ENCODE measurements at regions not wholly inside any gene's neighbourhood (a gene's known extent, or its start where the extent isn't known, plus 50 kb on each side); places are given as distances from the start of the nearest gene placed in this dataset.

DNA sequence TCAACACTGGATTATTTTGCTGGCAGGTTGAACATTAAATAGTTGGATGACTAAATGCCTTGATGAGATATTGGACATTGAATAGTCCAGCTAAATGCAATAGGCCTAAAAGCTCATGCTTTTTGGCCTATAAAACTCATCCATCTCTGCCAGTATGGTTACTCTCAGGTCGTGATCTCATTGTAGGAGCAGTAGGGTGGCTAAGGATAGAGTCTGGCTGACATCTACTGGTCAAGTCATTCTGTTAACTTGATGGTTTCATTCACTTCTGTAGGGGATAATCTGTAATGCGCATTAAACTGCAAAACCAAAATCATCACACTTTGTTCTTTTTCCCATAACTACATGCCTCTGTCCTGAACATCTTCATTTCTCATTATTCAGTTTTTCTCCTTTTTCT, 227.0 kb downstream of the DKK2 start:
- no peak for TF ChIP-seq TCF12 (IDR thresholded peaks at IDR 0.05; ENCODE audit: low read depth)
- no peak for TF ChIP-seq TEAD4 (IDR thresholded peaks at IDR 0.05)
- TF ChIP-seq RAD21 (IDR thresholded peaks at IDR 0.05; ENCODE audit: low read depth), result peak; percentile 73

DNA sequence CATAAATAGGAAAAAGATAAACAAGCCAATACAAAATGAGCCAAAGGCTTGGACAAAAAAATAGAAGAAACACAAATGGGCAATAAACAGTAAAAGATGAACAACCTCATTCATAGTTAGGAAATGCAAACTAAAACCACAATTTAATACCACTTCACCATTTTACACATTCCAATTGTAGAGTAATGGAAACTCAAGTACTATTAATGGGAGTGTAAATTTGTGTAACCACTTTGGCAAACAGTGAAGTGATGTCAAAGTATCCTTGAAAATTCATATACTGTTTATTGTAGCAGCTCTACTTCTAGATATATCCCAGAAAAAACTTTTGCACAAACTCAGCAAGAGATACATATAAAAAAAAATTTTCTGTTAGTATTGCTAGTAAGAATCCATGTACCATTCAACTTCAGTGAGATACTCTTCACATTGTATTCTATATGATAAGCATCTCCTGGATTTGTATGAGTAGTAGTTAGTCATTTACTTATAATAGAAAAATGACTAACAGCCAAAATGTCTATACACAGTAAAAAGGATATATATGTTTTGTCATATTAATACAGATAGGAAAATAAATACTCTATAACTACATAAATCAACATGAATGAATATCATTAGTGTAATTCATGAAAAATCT, 229.8 kb downstream of the DKK2 start:
- TF ChIP-seq FOXM1 (IDR thresholded peaks at IDR 0.05; ENCODE audit: borderline replicate concordance, low read depth) (no peak), CREB1 (IDR thresholded peaks at IDR 0.05; ENCODE audit: low read depth) (no peak), TCF12 (IDR thresholded peaks at IDR 0.05; ENCODE audit: low read depth) (no peak), TEAD4 (IDR thresholded peaks at IDR 0.05) (no peak)
- TF ChIP-seq, protein P1, sequence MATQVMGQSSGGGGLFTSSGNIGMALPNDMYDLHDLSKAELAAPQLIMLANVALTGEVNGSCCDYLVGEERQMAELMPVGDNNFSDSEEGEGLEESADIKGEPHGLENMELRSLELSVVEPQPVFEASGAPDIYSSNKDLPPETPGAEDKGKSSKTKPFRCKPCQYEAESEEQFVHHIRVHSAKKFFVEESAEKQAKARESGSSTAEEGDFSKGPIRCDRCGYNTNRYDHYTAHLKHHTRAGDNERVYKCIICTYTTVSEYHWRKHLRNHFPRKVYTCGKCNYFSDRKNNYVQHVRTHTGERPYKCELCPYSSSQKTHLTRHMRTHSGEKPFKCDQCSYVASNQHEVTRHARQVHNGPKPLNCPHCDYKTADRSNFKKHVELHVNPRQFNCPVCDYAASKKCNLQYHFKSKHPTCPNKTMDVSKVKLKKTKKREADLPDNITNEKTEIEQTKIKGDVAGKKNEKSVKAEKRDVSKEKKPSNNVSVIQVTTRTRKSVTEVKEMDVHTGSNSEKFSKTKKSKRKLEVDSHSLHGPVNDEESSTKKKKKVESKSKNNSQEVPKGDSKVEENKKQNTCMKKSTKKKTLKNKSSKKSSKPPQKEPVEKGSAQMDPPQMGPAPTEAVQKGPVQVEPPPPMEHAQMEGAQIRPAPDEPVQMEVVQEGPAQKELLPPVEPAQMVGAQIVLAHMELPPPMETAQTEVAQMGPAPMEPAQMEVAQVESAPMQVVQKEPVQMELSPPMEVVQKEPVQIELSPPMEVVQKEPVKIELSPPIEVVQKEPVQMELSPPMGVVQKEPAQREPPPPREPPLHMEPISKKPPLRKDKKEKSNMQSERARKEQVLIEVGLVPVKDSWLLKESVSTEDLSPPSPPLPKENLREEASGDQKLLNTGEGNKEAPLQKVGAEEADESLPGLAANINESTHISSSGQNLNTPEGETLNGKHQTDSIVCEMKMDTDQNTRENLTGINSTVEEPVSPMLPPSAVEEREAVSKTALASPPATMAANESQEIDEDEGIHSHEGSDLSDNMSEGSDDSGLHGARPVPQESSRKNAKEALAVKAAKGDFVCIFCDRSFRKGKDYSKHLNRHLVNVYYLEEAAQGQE (IDR thresholded peaks at IDR 0.05; ENCODE audit: low read depth), result no peak

DNA sequence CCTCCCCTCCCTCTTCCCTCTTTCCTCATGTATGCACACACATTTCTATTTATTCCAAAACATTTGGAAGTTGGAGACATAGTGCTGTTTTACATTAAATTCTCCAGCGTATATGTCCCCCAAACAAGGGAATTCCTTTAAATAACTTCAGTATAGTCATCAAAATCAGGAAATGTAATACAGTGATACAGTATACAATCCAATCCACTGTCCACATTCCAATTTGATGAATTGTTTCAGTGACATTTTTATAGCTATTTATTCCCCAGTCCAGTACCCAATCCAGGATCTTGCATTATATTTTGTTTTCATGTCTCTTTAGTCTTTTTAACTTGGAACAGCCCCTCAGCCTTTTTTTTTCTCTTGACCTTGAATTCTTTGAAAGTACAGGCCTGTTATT, 233.0 kb downstream of the DKK2 start:
- TF ChIP-seq YY1 (IDR thresholded peaks at IDR 0.05; ENCODE audit: low read depth) (no peak), RAD21 (IDR thresholded peaks at IDR 0.05; ENCODE audit: low read depth) (no peak), EP300 (IDR thresholded peaks at IDR 0.05; ENCODE audit: borderline replicate concordance) (no peak), ZBTB7A (IDR thresholded peaks at IDR 0.05; ENCODE audit: low read depth) (no peak), TCF12 (IDR thresholded peaks at IDR 0.05; ENCODE audit: low read depth) (no peak), CREB1 (IDR thresholded peaks at IDR 0.05; ENCODE audit: low read depth) (no peak), TEAD4 (IDR thresholded peaks at IDR 0.05) (no peak), FOXM1 (IDR thresholded peaks at IDR 0.05; ENCODE audit: borderline replicate concordance, low read depth) (no peak), NFIC (IDR thresholded peaks at IDR 0.05) (no peak), TAF1 (IDR thresholded peaks at IDR 0.05; ENCODE audit: low read depth) (no peak), EGR1 (IDR thresholded peaks at IDR 0.05) (no peak), CEBPB (IDR thresholded peaks at IDR 0.05) (no peak)
- TF ChIP-seq, protein P1 (IDR thresholded peaks at IDR 0.05; ENCODE audit: low read depth), result no peak
- TF ChIP-seq, protein P2, sequence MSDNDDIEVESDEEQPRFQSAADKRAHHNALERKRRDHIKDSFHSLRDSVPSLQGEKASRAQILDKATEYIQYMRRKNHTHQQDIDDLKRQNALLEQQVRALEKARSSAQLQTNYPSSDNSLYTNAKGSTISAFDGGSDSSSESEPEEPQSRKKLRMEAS (IDR thresholded peaks at IDR 0.05), result no peak
- TF ChIP-seq, protein P3, sequence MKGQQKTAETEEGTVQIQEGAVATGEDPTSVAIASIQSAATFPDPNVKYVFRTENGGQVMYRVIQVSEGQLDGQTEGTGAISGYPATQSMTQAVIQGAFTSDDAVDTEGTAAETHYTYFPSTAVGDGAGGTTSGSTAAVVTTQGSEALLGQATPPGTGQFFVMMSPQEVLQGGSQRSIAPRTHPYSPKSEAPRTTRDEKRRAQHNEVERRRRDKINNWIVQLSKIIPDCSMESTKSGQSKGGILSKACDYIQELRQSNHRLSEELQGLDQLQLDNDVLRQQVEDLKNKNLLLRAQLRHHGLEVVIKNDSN (IDR thresholded peaks at IDR 0.05), result no peak

DNA sequence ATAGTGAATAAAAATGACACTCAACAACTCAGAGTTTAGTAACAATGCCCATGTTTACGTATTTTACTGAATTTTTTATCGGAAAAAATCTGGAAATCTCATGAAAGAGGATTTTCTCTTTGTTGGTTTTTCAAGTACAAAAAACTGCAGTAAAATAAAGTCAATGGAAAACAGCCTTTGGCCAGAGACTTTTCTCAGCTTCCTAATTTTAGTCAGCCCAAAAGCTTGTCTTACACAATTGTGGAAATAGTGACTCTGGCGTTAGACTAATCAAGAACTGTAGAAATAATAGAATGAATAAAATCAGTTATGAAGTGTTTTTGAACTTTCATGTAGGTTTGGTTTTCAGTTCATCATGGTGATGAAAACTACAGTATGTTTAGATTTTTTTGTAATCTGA, 234.7 kb downstream of the DKK2 start:
- TF ChIP-seq YY1 (IDR thresholded peaks at IDR 0.05; ENCODE audit: low read depth) (no peak), EP300 (IDR thresholded peaks at IDR 0.05; ENCODE audit: borderline replicate concordance) (no peak), ZBTB7A (IDR thresholded peaks at IDR 0.05; ENCODE audit: low read depth) (no peak)
- TF ChIP-seq, protein P3 (IDR thresholded peaks at IDR 0.05), result no peak

DNA sequence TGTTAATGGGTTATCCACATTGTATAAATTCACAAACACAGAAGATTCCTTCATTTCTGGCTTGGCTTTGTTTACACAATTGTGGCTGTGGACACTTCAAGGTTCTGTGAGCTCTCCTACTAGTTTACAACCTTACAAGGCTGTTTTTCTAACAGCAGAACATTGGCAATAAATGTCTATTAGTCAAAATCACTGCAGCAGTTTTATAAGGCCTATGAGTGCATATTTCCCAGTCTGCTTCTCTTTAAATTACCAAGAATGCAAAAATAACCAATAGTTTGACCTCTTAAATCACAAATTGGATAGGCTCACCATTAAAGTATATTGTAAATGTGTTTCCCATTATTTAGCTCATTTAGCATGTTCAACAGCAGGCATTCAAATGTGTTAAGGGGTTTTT, 239.2 kb downstream of the DKK2 start:
- TF ChIP-seq TEAD4 (IDR thresholded peaks at IDR 0.05), result no peak
- no peak for TF ChIP-seq ZBTB7A (IDR thresholded peaks at IDR 0.05; ENCODE audit: low read depth)
- TF ChIP-seq, protein P2 (IDR thresholded peaks at IDR 0.05), result no peak
- no peak for TF ChIP-seq TAF1 (IDR thresholded peaks at IDR 0.05; ENCODE audit: low read depth)
- no peak for TF ChIP-seq FOXM1 (IDR thresholded peaks at IDR 0.05; ENCODE audit: borderline replicate concordance, low read depth)
- no peak for TF ChIP-seq RAD21 (IDR thresholded peaks at IDR 0.05; ENCODE audit: low read depth)
- TF ChIP-seq YY1 (IDR thresholded peaks at IDR 0.05; ENCODE audit: low read depth), result no peak
- no peak for TF ChIP-seq CREB1 (IDR thresholded peaks at IDR 0.05; ENCODE audit: low read depth)
- TF ChIP-seq, protein P3 (IDR thresholded peaks at IDR 0.05), result no peak
- TF ChIP-seq TCF12 (IDR thresholded peaks at IDR 0.05; ENCODE audit: low read depth), result no peak
- no peak for TF ChIP-seq EP300 (IDR thresholded peaks at IDR 0.05; ENCODE audit: borderline replicate concordance)
- no peak for TF ChIP-seq EGR1 (IDR thresholded peaks at IDR 0.05)
- no peak for TF ChIP-seq CEBPB (IDR thresholded peaks at IDR 0.05)
- TF ChIP-seq, protein P1 (IDR thresholded peaks at IDR 0.05; ENCODE audit: low read depth), result no peak
- TF ChIP-seq NFIC (IDR thresholded peaks at IDR 0.05), result no peak

Data from Ishikawa (cell line).